ENCODE measurements at regions not wholly inside any gene's neighbourhood (a gene's known extent, or its start where the extent isn't known, plus 50 kb on each side); places are given as distances from the start of the nearest gene placed in this dataset.

GRCh38 chr12:127749416-127749815, 517.6 kb upstream of the TMEM132C start:
- no peak overlapping the region for H3K27ac ChIP-seq
- TF ChIP-seq ZFX (IDR thresholded peaks at IDR 0.05; ENCODE audit: borderline replicate concordance), result no peak
- no peak for TF ChIP-seq CTCF (IDR thresholded peaks at IDR 0.05)

GRCh38 chr12:127750076-127750840, 516.7 kb upstream of the TMEM132C start:
- H3K27ac ChIP-seq, result no peak overlapping the region
- TF ChIP-seq CTCF (IDR thresholded peaks at IDR 0.05) (no peak), ZFX (IDR thresholded peaks at IDR 0.05; ENCODE audit: borderline replicate concordance) (no peak)

GRCh38 chr12:127752802-127753201, 514.2 kb upstream of the TMEM132C start:
- no peak overlapping the region for H3K27ac ChIP-seq
- no peak for TF ChIP-seq ZFX (IDR thresholded peaks at IDR 0.05; ENCODE audit: borderline replicate concordance)
- no peak for TF ChIP-seq CTCF (IDR thresholded peaks at IDR 0.05)

- TF ChIP-seq ZFX (IDR thresholded peaks at IDR 0.05; ENCODE audit: borderline replicate concordance) (no peak), CTCF (IDR thresholded peaks at IDR 0.05) (no peak)
- no peak overlapping the region for H3K27ac ChIP-seq
Observed at GRCh38 chr12:127760357-127760756, 506.6 kb upstream of the TMEM132C start.

GRCh38 chr12:127760996-127761395, 506.0 kb upstream of the TMEM132C start:
- no peak overlapping the region for H3K27ac ChIP-seq
- TF ChIP-seq ZFX (IDR thresholded peaks at IDR 0.05; ENCODE audit: borderline replicate concordance) (no peak), CTCF (IDR thresholded peaks at IDR 0.05) (no peak)

- H3K27ac ChIP-seq, result no peak overlapping the region
- TF ChIP-seq CTCF (IDR thresholded peaks at IDR 0.05) (no peak), ZFX (IDR thresholded peaks at IDR 0.05; ENCODE audit: borderline replicate concordance) (no peak)
Observed at GRCh38 chr12:127761880-127762279, 505.1 kb upstream of the TMEM132C start.

- no peak overlapping the region for H3K27ac ChIP-seq
- TF ChIP-seq CTCF (IDR thresholded peaks at IDR 0.05) (no peak), ZFX (IDR thresholded peaks at IDR 0.05; ENCODE audit: borderline replicate concordance) (no peak)
Observed at GRCh38 chr12:127767656-127768055, 499.3 kb upstream of the TMEM132C start.
